ENCODE measurements at regions not wholly inside any gene's neighbourhood (a gene's known extent, or its start where the extent isn't known, plus 50 kb on each side); places are given as distances from the start of the nearest gene placed in this dataset.

DNA sequence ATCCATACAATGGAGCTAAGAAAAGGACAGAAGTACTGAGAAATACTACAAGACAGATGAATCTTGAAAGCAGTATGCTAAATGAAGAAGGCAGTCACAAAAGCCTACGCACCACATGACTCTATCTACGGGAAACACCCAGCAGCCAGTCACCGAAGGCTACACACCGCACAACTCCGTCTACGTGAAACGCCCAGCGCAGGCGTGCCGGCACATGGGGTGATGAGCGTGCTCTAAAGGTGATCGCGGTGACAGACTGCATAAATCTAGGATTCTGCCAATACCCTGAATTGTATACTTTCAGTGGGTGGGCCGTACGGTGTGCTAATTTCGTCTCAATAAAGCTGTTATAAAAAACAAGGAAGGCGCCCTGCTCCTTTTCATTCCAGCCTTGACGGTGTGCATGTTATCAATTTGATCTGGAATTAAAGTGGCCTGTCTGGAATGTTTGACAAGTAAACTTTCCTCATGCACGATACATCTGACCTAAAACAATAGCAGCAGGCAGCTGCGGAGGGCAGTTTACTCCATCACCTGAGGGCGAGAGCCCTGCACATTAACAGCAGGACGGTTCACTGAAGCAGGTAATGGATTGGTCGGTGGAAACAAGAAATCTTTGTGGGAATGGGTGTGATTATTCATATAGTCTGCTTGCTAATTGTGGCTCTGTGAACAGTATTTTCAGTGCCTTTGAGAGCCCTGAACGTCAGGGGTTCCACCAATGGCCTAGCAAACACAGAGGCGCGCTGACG is 86.2 kb upstream of the SALL3 start:
- H3K4me2 ChIP-seq (ENCODE audit: low read depth, low read length), result no peak overlapping the region
- FAIRE-seq, result no peak
- TF ChIP-seq HES4 (CRISPR knock-in tag; IDR thresholded peaks at IDR 0.05; ENCODE audit: borderline replicate concordance), result no peak
- peaks cover 13% of the 10 kb centered on the region for H3K9me3 ChIP-seq (ENCODE audit: low read length)
- peaks cover 0 to 20% of the 10 kb centered on the region in 2 experiments; a peak in 2 of 5 replicates for H3K27me3 ChIP-seq (ENCODE audit: control insufficient read depth in 1 of 2, insufficient read depth in 2 of 2, low read length in 2 of 2)
- no peak overlapping the region for H3K9ac ChIP-seq (ENCODE audit: insufficient read depth, low read depth, low read length)
- BruUV-seq (replicated peaks), result no TSS peak
- no peak overlapping the region for H3K27ac ChIP-seq (ENCODE audit: extremely low read length, insufficient read depth, low read length)
- intact Hi-C loops (cut with micrococcal nuclease; ENCODE audit: unreplicated experiment), result no loop called here
- ChIA-PET POLR2A (no interaction called here), CTCF (ENCODE audit: low intra/inter-chr PET ratio, low total read pairs) (no interaction called here)
- H3K36me3 ChIP-seq (replicated peaks in 1 of 2; ENCODE audit: control insufficient read depth in 1 of 2, insufficient read depth in 2 of 2, low read length in 2 of 2), result no peaks in the 10 kb centered on the region
- H3K4me1 ChIP-seq (ENCODE audit: insufficient read depth, low read length), result no peaks in the 10 kb centered on the region
- ATAC-seq, result no peak
- WGBS (ENCODE audit: low lambda C conversion rate), result 46% methylated on average over 24 of the region's 27 CpGs
- H3K79me2 ChIP-seq (ENCODE audit: insufficient read depth, low read length), result no peaks in the 10 kb centered on the region
- in situ Hi-C loops (cut with HindIII; ENCODE audit: extremely low pct_ligation_motif_present, low pct_unique_long_range_greater_than_20kb), result no loop called here
- H4K20me1 ChIP-seq (ENCODE audit: insufficient read depth, low read length), result no peaks in the 10 kb centered on the region
- DNase-seq (ENCODE audit: low spot score), result no peak
- no peak overlapping the region for H2AFZ ChIP-seq (ENCODE audit: low read length)
- H3K4me3 ChIP-seq (replicated peaks in 1 of 3; ENCODE audit: insufficient read depth in 1 of 3, low read depth in 2 of 3, low read length in 3 of 3), result no peak overlapping the region

- no peak for DNase-seq (ENCODE audit: low spot score)
- H3K4me3 ChIP-seq (replicated peaks in 1 of 3; ENCODE audit: insufficient read depth in 1 of 3, low read depth in 2 of 3, low read length in 3 of 3), result no peak overlapping the region
- intact Hi-C loops (cut with micrococcal nuclease; ENCODE audit: unreplicated experiment), result no loop called here
- H4K20me1 ChIP-seq (ENCODE audit: insufficient read depth, low read length), result no peaks in the 10 kb centered on the region
- peaks cover 0 to 20% of the 10 kb centered on the region in 2 experiments; a peak in 2 of 5 replicates for H3K27me3 ChIP-seq (ENCODE audit: control insufficient read depth in 1 of 2, insufficient read depth in 2 of 2, low read length in 2 of 2)
- BruUV-seq (replicated peaks), result no TSS peak
- ChIA-PET POLR2A (no interaction called here), CTCF (ENCODE audit: low intra/inter-chr PET ratio, low total read pairs) (no interaction called here)
- no peak for ATAC-seq
- H3K9ac ChIP-seq (ENCODE audit: insufficient read depth, low read depth, low read length), result no peak overlapping the region
- H3K27ac ChIP-seq (ENCODE audit: extremely low read length, insufficient read depth, low read length), result no peak overlapping the region
- H3K36me3 ChIP-seq (replicated peaks in 1 of 2; ENCODE audit: control insufficient read depth in 1 of 2, insufficient read depth in 2 of 2, low read length in 2 of 2), result no peaks in the 10 kb centered on the region
- no peak for FAIRE-seq
- WGBS (ENCODE audit: low lambda C conversion rate), result 50% methylated on average over 8 of the region's 9 CpGs
- no peak overlapping the region for H2AFZ ChIP-seq (ENCODE audit: low read length)
- no peak overlapping the region for H3K4me2 ChIP-seq (ENCODE audit: low read depth, low read length)
- peaks cover 8% of the 10 kb centered on the region for H3K9me3 ChIP-seq (ENCODE audit: low read length)
- no peaks in the 10 kb centered on the region for H3K4me1 ChIP-seq (ENCODE audit: insufficient read depth, low read length)
- in situ Hi-C loops (cut with HindIII; ENCODE audit: extremely low pct_ligation_motif_present, low pct_unique_long_range_greater_than_20kb), result no loop called here
- no peak for TF ChIP-seq ZFYVE20 (CRISPR knock-in tag; IDR thresholded peaks at IDR 0.05; ENCODE audit: borderline replicate concordance, low read depth)
- H3K79me2 ChIP-seq (ENCODE audit: insufficient read depth, low read length), result no peaks in the 10 kb centered on the region
Measured at GRCh38 chr18:78894033-78894305, 85.6 kb upstream of the SALL3 start.

Data from HepG2 (cell line).